AG04450 (cell line): ENCODE measurements at regions not wholly inside any gene's neighbourhood (a gene's known extent, or its start where the extent isn't known, plus 50 kb on each side); places are given as distances from the start of the nearest gene placed in this dataset.
"Not testable (repeated sequence)": the region's sequence is repeated elsewhere in the genome, so short reads cannot be mapped to it uniquely, and the experiment has no call there.

ENCODE experiments used
- CTCF ChIA-PET: fragments of 300-600, 350-600 bp; formaldehyde crosslinking; extraction: SDS; loops from one replicate; lab custom pipeline; 2022; ENCODE audit warnings: antibody characterized with exemption, inconsistent platforms; lab: Charles Lee
- POLR2A ChIA-PET: fragments of 350-600 bp; formaldehyde crosslinking; extraction: SDS; loops from one replicate; lab custom pipeline; 2021; ENCODE audit warnings: antibody characterized with exemption, inconsistent platforms; lab: Yijun Ruan, JAX
- DNase-seq: peaks from one replicate; pipeline ENCODE4 v3.0.0-alpha.2; 2011; ENCODE audit warnings: low read depth, low spot score
- H3K27ac ChIP-seq: one replicate; pipeline ENCODE4 v1.5.1; 2012; ENCODE audit warnings: low read depth, low read length, control low read depth
- H3K27me3 ChIP-seq: one replicate; pipeline ENCODE4 v1.6.0; 2012; ENCODE audit warnings: low read length; ENCODE audit not compliant: control insufficient read depth, insufficient read depth
- H3K4me3 ChIP-seq: 2 replicates; pipeline ENCODE4 v1.5.1; 2011; ENCODE audit warnings: mild to moderate bottlenecking, low read depth, low read length, control low read depth
- H3K9me3 ChIP-seq: 2 replicates; pipeline ENCODE4 v1.5.1; 2012; ENCODE audit warnings: low read length; ENCODE audit not compliant: control insufficient read depth, insufficient read depth
- CTCF ChIP-seq: IDR thresholded peaks from 2 replicates; pipeline ENCODE4 v1.5.1; 2011; ENCODE audit warnings: low read depth, low read length, control low read depth, inconsistent platforms

GRCh38 chrX:101787934-101788333, 128.3 kb upstream of the ARMCX2 start:
- H3K27me3 ChIP-seq: no peaks in the 10 kb centered on the region
- H3K27ac ChIP-seq: no peak overlapping the region
- CTCF ChIA-PET: no interaction called here
- POLR2A ChIA-PET: no interaction called here
- no peak overlapping the region for H3K4me3 ChIP-seq
- no peak for TF ChIP-seq CTCF
- no peak for DNase-seq
- no peaks in the 10 kb centered on the region for H3K9me3 ChIP-seq

- TF ChIP-seq CTCF: no peak
- no peak overlapping the region for H3K27ac ChIP-seq
- no peak overlapping the region for H3K4me3 ChIP-seq
- H3K27me3 ChIP-seq: no peaks in the 10 kb centered on the region
- no peak for DNase-seq
- CTCF ChIA-PET: no interaction called here
- H3K9me3 ChIP-seq: no peaks in the 10 kb centered on the region
- POLR2A ChIA-PET: no interaction called here
Measured at GRCh38 chrX:101785142-101785541, 125.5 kb upstream of the ARMCX2 start.

DNA sequence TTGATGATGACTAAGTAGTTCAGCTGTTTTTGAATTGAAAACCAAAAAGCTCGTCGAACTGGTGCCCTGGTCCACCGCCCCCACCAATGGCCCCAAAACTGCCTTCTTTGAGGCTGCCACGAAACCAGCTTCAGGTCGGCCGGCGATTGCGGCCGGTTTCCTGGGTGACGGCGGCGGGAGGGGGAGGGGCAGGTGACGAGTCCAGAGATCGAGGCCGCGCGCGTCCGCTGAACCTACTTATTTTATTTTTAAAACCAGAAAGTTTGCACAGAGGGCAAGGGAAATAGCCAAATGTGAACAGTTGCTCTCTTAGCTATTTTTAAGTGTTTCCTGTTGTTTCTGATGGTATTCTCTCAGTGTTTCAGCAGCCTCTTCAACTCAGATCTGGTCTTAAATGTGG, 120.8 kb upstream of the ARMCX2 start:
- H3K27me3 ChIP-seq, H3K9me3 ChIP-seq, POLR2A ChIA-PET, H3K4me3 ChIP-seq, H3K27ac ChIP-seq, DNase-seq, CTCF ChIA-PET: not testable (repeated sequence)

DNA sequence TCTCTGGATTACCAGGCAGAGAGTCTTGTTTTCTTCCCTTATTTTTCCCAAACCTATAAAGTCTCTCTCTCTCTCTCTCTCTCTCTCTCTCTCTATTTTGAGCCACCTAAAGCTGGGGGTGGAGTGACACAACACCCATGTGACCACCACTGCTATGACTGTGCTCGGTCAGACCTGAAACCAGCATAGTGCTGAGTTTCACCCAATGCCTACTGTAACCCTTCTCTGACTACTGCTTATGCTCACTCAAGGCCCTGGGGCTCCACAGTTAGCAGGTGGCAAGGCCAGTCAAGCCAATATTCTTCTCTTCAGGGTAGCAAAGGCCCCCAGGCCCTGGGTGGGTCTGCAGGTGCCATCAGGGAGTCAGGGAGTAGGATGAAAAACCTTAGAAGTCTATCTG, 114.7 kb upstream of the ARMCX2 start:
- ChIA-PET CTCF (interaction anchor here (1.0 kb wide), 1 partner anchor 15 kb away, joined by 3 read pairs; no protein-coding TSS in a partner anchor), POLR2A (no interaction called here)
- no peaks in the 10 kb centered on the region for H3K9me3 ChIP-seq
- no peak for TF ChIP-seq CTCF
- no peaks in the 10 kb centered on the region for H3K27me3 ChIP-seq
- H3K27ac ChIP-seq: no peak overlapping the region
- no peak overlapping the region for H3K4me3 ChIP-seq
- no peak for DNase-seq

GRCh38 chrX:101764538-101764937, 104.9 kb upstream of the ARMCX2 start:
- Histone ChIP-seq H3K27me3 (no peaks in the 10 kb centered on the region), H3K27ac (no peak overlapping the region), H3K9me3 (no peaks in the 10 kb centered on the region), H3K4me3 (no peak overlapping the region)
- ChIA-PET POLR2A (no interaction called here), CTCF (no interaction called here)
- TF ChIP-seq CTCF: no peak
- DNase-seq: no peak

- Histone ChIP-seq H3K4me3 (no peak overlapping the region), H3K27ac (no peak overlapping the region), H3K9me3 (no peaks in the 10 kb centered on the region), H3K27me3 (no peaks in the 10 kb centered on the region)
- peak; percentile 1 for DNase-seq
- ChIA-PET CTCF (interaction anchor here (0.6 to 2.5 kb wide), 8 partner anchors 15 to 344 kb away, joined by 3 to 13 read pairs (median 4); partner anchors contain the start of gene ARMCX6), POLR2A (no interaction called here)
- peak; percentile 47 for TF ChIP-seq CTCF
Measured at GRCh38 chrX:101759000-101759399, 99.3 kb upstream of the ARMCX2 start.
